Activated T-cell treated with anti-CD3 and anti-CD28 coated beads, Interleukin-2, amount 50 U/mL, for 24 hours (primary cell): ENCODE measurements at regions not wholly inside any gene's neighbourhood (a gene's known extent, or its start where the extent isn't known, plus 50 kb on each side); places are given as distances from the start of the nearest gene placed in this dataset.
"Not testable (repeated sequence)": the region's sequence is repeated elsewhere in the genome, so short reads cannot be mapped to it uniquely, and the experiment has no call there.

Experiments used
- DNase-seq: peaks from one replicate; pipeline ENCODE4 v3.0.0-alpha.2; 2020
- H3K27ac Mint-ChIP-seq: 2 replicates; pipeline ENCODE4 v1.8.0; 2020; ENCODE audit warnings: mild to moderate bottlenecking, mixed read lengths
- H3K27me3 Mint-ChIP-seq: 2 replicates; pipeline ENCODE4 v1.8.0; 2020; ENCODE audit warnings: mixed read lengths
- H3K36me3 Mint-ChIP-seq: 2 replicates; pipeline ENCODE4 v1.8.0; 2020; ENCODE audit warnings: low read depth, mixed read lengths
- H3K4me1 Mint-ChIP-seq: 2 replicates; pipeline ENCODE4 v1.8.0; 2020; ENCODE audit warnings: low read depth, mixed read lengths
- H3K4me3 Mint-ChIP-seq: 2 replicates; pipeline ENCODE4 v1.8.0; 2020; ENCODE audit warnings: mild to moderate bottlenecking, moderate library complexity, mixed read lengths
- H3K9me3 Mint-ChIP-seq: 2 replicates; pipeline ENCODE4 v1.8.0; 2020; ENCODE audit warnings: mixed read lengths

DNA sequence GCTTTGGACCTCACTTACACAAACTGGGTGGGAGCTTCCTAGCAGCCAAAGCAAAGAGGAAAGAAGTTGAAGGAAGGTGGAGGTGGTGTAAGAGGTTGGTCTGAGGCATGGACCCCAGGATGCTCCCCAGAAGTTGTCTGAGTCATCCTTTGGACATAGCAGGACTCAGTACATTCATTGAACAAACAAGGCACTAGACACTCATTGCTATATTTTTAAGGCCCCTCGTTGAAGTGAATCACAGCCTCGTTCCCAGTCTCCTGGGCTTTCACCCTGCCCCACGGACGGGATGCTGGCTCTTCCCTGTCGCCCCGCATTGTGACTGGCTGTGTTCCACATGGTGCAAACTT lies 95.9 kb upstream of the FGF3 start:
- H3K36me3 Mint-ChIP-seq, result no peaks in the 10 kb centered on the region
- H3K27me3 Mint-ChIP-seq, result peaks cover 63% of the 10 kb centered on the region
- H3K4me1 Mint-ChIP-seq, result no peaks in the 10 kb centered on the region
- H3K27ac Mint-ChIP-seq, result no peak overlapping the region
- H3K4me3 Mint-ChIP-seq, result no peak overlapping the region
- no peaks in the 10 kb centered on the region for H3K9me3 Mint-ChIP-seq
- no peak for DNase-seq

DNA sequence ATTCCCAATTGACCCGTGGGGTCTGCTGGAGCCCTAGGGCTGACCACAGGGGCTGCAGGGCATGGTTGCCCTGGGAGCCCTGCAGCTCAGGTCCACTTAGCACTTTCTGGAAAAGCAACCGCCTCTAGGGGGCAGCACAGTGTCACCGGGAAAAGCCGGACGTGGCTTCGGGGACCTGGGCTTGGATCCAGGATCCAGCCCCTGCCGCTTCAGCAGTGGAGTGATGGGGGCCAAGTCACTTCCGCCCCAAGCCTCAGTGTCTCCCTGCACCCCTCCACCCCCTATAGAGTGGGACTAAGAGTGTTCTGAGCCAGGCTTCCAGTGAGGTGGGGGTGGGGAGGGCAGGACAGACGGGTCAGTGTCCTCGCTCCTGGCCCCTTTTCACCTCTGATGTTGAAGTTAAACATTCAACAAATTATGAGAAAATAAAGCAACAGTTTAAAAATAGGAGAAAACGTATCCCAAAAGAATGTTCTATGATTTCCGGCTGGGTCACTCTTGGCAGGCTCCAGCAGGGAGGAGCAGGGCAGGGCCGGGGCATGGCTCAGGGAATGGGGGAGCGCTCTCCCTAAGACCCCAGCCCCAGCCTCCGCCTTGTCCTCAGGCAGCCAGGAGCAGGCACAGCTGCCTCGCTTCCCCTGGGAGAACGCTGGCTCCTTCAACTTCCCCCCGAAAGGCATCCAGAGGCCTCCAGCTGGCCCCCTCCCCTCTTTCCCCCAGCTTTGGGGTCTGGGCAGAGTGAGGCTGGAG lies 96.5 kb upstream of the FGF3 start:
- H3K27ac Mint-ChIP-seq, result no peak overlapping the region
- no peaks in the 10 kb centered on the region for H3K4me1 Mint-ChIP-seq
- H3K36me3 Mint-ChIP-seq, result no peaks in the 10 kb centered on the region
- H3K9me3 Mint-ChIP-seq, result no peaks in the 10 kb centered on the region
- DNase-seq, result peak; percentile 61
- H3K4me3 Mint-ChIP-seq, result no peak overlapping the region
- H3K27me3 Mint-ChIP-seq, result peaks cover 58% of the 10 kb centered on the region

DNA sequence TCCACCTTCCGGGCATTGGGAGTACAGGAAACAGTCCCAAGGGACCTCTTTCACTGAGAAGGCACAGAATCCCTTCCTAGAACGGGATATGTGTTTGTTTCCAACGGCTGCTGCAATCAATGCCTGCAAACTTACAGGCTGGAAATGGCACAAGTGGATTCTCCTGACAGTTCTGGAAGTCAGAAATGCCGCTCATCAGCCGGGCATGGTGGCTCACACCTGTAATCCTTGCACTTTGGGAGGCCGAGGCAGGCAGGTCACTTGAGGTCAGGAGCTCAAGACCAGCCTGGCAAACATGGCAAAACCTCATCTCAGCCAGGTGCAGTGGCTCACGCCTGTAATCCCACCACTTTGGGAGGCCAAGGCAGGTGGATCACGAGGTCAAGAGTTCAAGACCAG lies 97.0 kb upstream of the FGF3 start:
- DNase-seq, result peak; percentile 11
- H3K27ac Mint-ChIP-seq, H3K36me3 Mint-ChIP-seq, H3K4me1 Mint-ChIP-seq, H3K9me3 Mint-ChIP-seq, H3K4me3 Mint-ChIP-seq: not testable (repeated sequence)
- peaks cover 52% of the 10 kb centered on the region for H3K27me3 Mint-ChIP-seq

DNA sequence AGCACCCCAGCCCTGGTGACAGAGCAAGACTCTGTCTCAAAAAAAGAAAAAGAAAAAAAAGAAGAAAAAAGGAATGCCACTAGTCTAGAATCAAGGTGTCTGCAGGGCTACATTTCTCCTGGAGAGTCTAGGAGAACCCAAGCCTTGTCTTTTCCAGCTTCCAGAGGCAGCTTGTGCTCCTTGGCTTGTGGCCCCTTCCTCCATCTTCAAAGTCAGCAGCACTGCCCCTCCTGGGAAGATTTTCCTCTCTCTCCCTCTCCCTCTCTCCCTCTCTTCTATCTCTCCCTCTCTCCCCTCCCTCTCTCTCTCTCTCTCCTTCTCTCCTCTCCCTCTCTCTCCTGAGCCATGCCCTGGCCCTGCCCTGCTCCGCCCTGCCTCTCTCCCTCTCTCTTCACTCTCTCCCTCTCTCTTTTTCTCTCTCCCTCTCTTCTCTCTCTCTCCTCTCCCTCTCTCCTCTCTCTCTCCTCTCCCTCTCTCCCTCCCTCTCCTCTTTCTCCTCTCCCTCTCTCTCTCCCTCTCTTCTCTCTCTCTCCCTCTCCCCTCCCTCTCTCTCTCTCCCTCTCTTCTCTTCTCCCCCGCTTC lies 97.7 kb upstream of the FGF3 start:
- DNase-seq, result no peak
- H3K9me3 Mint-ChIP-seq, result no peaks in the 10 kb centered on the region
- no peaks in the 10 kb centered on the region for H3K4me1 Mint-ChIP-seq
- no peak overlapping the region for H3K27ac Mint-ChIP-seq
- H3K4me3 Mint-ChIP-seq, result no peak overlapping the region
- H3K36me3 Mint-ChIP-seq, result no peaks in the 10 kb centered on the region
- peaks cover 51% of the 10 kb centered on the region for H3K27me3 Mint-ChIP-seq

DNA sequence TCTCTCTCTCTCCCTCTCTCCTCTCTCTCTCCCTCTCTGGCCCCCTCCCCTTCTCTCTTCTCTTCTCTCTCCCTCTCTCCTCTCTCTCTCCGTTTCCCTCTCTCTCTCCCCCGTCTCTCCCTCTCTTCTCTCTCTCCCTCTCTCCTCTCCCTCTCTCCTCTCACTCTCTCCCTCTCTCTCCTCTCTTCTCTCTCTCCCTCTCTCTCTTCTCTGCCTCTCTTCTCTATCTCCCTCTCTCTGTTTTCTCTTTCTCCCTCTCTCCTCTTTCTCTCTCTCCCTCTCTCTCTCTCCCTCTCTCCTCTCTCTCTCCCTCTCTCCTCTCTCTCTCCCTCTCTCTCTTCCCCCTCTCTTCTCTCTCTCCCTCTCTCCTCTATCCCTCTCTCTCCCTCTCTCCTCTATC lies 98.3 kb upstream of the FGF3 start:
- Mint-ChIP-seq H3K4me3 (no peak overlapping the region), H3K27me3 (peaks cover 50% of the 10 kb centered on the region), H3K36me3 (no peaks in the 10 kb centered on the region), H3K4me1 (no peaks in the 10 kb centered on the region), H3K9me3 (no peaks in the 10 kb centered on the region), H3K27ac (no peak overlapping the region)
- DNase-seq, result no peak

DNA sequence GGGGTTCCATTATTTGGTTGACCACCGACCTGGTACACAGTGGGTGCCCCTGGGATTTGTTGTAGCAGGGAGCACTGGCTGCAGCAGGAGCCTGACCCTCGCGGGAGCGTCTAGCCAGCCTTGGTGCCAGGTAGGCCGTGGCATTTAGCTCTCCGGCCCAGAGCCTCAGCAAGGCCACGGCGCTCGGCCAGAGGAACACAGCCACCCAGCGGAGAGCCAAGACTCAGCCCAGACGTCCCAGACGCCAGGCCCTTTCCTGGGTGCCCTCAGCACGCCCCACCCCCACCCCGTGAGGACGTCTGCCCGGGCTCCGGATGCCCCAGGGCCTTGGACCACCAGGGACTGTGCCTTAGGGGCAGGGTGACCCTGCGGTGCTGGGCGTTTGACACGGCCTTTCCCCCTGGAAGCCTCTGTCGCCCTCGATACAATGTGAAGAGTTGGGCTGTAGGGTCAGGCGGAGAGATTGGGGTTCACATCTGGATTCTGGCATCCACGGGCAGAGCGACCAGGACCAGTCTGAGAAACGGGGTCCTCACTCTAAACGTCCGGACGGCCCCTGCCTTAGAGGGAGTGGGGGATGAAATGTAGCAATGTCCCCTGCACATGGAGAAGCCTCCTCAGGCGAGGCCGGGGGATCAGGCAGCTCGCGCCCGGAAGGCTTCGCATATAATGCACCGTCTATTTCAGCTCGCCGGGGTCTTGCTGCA lies 99.2 kb upstream of the FGF3 start:
- H3K4me3 Mint-ChIP-seq, result no peak overlapping the region

DNA sequence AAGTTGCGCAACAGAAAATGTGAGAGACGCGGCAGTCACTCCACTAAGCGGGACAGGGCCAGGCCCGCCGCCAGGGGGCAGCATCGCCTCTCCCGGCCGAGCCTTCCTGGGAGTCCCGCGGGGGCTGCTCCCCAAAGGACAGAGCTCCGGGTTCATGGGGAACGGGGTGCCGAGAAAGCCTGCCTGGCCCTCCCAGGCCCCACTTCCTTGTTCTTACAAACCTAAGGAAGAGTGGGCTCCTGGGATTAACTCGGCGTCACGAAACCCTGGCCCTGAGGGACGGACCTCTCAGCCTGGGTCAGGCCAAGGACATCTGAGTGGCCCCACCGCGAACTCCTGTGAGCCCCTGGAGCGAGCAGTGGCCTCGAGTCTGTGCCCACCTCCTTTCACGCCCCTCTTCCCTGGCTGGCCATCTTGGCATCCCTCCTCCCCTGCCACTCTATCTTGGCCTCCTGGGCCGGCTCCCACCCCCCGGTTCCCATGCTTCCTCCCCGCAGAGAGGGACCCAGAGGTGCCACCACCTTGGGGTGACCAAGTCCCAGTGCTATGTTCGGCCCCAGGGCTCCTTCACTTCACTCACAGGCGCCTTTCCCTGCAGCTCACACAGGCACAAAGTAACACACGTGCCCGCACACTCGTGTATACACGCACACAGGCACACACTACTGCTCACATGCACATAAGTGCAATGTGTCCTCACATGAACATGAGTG lies 99.9 kb upstream of the FGF3 start:
- H3K4me1 Mint-ChIP-seq, result no peaks in the 10 kb centered on the region
- H3K27me3 Mint-ChIP-seq, result peaks cover 56% of the 10 kb centered on the region
- no peak overlapping the region for H3K27ac Mint-ChIP-seq
- peak; percentile 82 for DNase-seq
- H3K9me3 Mint-ChIP-seq, result no peaks in the 10 kb centered on the region
- no peaks in the 10 kb centered on the region for H3K36me3 Mint-ChIP-seq
- H3K4me3 Mint-ChIP-seq, result no peak overlapping the region

More for the DNA sequence above, 99.2 kb upstream of the FGF3 start:
- H3K27me3 Mint-ChIP-seq, result peaks cover 51% of the 10 kb centered on the region
- no peaks in the 10 kb centered on the region for H3K4me1 Mint-ChIP-seq
- DNase-seq, result no peak
- no peaks in the 10 kb centered on the region for H3K36me3 Mint-ChIP-seq
- H3K9me3 Mint-ChIP-seq, result no peaks in the 10 kb centered on the region
- no peak overlapping the region for H3K27ac Mint-ChIP-seq

DNA sequence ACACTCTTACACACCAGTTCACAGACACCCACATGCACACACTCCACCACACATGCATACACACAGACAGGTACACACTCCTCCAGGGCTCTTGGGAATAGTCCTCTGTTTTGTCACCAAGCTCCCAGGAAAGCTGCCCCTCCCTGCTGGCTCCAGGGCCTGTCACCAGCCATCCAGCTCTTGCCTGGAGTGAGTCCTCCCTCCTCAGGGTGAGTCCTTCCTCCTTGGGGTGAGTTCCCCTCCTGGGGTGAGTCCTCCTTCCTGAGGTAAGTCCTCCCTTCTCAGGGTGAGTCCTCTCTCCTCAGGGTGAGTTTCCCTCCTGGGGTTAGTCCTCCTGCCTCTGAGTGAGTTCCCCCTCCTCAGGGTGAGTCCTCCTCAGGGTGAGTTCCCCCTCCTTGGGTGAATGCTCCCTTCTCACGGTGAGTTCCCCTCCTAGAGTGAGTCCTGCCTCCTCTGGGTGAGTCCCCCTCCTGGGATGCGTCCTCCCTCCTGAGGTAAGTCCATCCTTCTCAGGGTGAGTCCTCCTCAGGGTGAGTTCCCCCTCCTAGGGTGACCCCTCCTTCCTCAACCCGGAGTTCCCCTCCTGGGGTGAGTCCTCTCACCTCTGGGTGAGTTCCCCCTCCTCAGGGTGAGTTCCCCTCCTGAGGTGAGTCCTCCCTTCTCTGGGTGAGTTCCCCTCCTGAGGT lies 100.6 kb upstream of the FGF3 start:
- Mint-ChIP-seq H3K9me3 (no peaks in the 10 kb centered on the region), H3K4me3 (no peak overlapping the region), H3K36me3 (no peaks in the 10 kb centered on the region), H3K4me1 (no peaks in the 10 kb centered on the region), H3K27me3 (peaks cover 56% of the 10 kb centered on the region), H3K27ac (no peak overlapping the region)
- DNase-seq, result no peak

DNA sequence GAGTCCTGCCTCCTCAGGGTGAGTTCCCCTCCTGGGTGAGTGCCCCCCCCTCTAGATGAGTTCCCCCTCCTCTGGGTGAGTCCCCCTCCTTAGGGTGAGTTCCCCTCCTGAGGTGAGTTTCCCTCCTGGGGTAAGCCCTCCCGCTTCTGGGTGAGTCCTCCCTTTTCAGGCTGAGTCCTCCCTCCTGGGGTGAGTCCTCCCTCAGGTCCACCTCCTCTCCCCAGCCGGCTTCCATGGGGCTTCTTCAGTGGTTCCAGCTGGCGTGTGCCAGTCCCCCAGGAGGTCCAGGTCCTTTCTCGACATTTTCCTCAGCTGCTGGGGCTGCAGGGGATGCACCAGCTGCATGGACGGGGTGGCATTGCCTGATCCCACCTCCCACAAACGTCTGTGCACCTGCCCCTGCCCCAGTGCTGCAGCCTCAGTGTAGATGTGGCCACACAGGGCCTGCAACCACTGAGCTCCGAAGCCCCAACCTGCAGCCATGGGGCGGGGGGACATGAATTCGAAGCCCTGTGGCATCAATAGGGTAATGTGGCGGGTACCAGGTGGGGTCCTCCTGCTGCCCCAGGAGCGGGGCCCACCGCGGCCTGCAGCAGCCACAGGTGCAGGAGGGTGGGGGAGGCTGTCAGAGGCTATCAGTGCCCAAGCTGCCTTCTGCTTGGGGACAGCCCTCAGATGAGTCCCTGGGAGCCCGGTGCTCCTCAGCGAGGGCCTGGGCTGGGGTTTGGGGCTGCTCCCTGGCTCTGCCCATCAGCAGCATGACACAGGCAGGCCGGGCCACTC lies 101.3 kb upstream of the FGF3 start:
- Mint-ChIP-seq H3K36me3 (no peaks in the 10 kb centered on the region), H3K4me3 (no peak overlapping the region), H3K27ac (no peak overlapping the region), H3K4me1 (peaks cover 4% of the 10 kb centered on the region), H3K9me3 (no peaks in the 10 kb centered on the region), H3K27me3 (peaks cover 56% of the 10 kb centered on the region)
- DNase-seq, result peak; percentile 19

DNA sequence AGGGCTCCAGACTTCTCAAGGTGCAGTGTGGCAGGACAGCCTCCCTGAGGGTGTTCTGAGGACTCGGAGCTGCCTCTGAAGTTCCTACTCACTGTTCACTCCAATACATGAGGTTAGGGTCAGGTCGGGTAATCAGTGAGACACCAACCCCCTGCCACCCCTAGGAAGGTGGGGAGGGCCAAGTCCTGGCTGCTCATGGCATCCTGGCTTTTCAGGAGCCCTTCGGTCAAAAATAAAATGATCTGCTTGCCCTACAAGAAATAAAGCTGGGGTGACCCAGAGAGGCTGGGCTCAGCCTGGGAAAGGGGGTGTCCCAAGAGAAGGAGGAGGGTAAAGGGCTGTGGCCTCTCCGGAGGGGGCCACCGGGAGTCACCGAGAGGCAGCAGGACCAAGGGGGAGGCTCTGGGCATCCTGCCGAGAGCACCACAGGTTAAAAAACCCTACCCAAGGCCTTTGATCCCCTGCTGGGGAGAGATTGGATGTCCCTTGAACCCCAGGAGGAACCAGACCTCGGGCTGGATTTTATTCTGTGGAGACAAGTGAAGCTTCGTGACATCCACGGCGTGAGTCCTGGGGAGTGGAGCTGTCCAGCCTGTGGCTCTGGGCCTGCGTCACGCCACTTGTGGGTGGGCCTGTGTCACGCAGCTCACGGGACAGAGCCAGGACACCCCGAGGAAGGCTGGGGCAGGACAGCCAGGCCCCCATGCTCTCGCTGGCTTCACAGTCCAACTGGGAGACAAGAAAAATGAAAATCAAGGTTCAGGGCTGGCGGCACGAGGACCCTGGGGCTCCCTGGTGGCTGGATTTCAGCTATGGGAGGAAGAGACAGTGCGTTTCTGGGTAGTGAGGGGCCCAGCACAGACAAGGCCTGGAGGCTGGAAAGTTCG lies 102.2 kb upstream of the FGF3 start:
- Mint-ChIP-seq H3K27ac (no peak overlapping the region), H3K27me3 (peaks cover 60% of the 10 kb centered on the region), H3K9me3 (no peaks in the 10 kb centered on the region), H3K36me3 (no peaks in the 10 kb centered on the region), H3K4me3 (no peak overlapping the region), H3K4me1 (peaks cover 7% of the 10 kb centered on the region)
- DNase-seq, result peak; percentile 13

DNA sequence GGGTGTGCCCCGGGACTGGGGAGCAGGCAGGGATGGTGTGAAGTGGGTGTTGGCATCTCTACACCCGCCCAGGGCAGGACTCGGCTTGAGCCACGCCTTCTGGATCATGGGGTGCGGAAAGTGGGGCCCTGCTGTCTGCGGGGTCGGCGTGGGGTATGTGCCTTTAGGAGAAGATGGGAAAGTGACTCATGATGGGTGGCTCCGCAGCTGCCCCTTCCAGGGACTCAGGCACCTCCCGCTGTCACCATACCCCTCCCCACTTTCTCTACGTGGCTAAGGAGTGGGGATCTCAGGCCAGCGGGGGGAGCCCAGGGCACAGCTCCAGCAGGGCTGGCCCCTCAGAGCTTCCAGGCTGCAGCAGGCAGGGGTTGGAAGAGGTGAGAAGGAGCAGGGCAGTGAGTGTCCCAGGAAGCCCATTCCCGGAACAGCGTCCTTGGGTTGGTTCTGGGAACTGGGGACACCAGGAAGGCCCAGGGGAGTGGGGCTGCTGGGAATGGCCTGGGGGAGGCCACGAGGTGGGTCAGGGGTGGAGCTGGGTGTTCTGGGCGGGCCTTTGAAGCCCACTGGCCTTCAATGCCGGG lies 102.9 kb upstream of the FGF3 start:
- peaks cover 67% of the 10 kb centered on the region for H3K27me3 Mint-ChIP-seq
- no peaks in the 10 kb centered on the region for H3K9me3 Mint-ChIP-seq
- H3K36me3 Mint-ChIP-seq, result no peaks in the 10 kb centered on the region
- H3K4me1 Mint-ChIP-seq, result peaks cover 7% of the 10 kb centered on the region
- no peak for DNase-seq
- H3K27ac Mint-ChIP-seq, result no peak overlapping the region
- H3K4me3 Mint-ChIP-seq, result no peak overlapping the region

DNA sequence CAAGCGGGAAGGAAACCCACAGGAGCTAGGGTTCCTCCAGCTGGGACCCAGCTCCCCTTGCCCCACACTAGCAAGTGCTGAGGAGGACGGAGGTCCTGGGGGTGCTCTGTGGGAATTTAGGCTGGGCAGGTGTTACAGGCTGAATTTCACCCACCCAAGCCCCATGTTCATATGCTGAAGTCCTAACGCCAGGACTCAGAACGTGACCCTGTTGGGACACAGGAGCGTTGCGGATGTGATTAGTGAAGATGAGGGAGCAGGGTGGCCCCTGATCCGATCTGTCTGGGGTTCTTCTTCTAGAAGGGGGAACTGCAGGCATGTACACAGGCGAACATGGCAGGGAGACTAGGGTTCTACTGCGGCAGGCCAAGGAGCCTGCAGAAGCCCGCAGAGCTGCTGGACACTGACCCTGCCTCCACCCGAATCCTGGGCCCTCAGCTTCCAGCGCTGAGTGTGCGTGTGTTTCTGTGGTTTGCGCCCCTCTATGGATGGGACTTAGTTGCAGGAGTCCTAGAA lies 103.4 kb upstream of the FGF3 start:
- H3K4me1 Mint-ChIP-seq, result peaks cover 7% of the 10 kb centered on the region
- no peaks in the 10 kb centered on the region for H3K36me3 Mint-ChIP-seq
- H3K4me3 Mint-ChIP-seq, result no peak overlapping the region
- no peak overlapping the region for H3K27ac Mint-ChIP-seq
- H3K9me3 Mint-ChIP-seq, result no peaks in the 10 kb centered on the region
- peaks cover 72% of the 10 kb centered on the region for H3K27me3 Mint-ChIP-seq
- no peak for DNase-seq

DNA sequence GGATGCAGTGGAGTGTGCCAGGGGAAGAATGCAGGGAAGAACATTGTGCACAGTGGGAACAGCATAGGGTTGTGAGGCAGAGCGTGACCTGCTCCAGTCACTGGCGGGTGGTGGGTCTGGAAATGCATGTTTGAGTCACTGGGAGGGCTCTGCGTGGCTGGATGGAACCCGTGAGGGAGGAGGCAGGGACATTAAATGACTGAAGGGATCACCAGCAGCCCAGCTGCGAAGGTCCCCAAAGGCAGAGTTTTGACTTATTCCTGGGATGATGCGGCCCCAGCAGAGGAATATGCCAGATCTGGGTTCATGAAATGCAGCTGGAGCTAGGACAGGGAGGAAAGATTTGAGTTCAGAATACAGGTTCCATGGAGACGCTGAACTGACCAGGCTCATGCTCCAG lies 104.0 kb upstream of the FGF3 start:
- Mint-ChIP-seq H3K36me3 (no peaks in the 10 kb centered on the region), H3K27me3 (peaks cover 74% of the 10 kb centered on the region)

More for the DNA sequence above, 104.0 kb upstream of the FGF3 start:
- Mint-ChIP-seq H3K4me1 (peaks cover 7% of the 10 kb centered on the region), H3K27ac (no peak overlapping the region), H3K9me3 (no peaks in the 10 kb centered on the region), H3K4me3 (no peak overlapping the region)
- DNase-seq, result no peak
